WTC11 (cell line): ENCODE measurements at regions not wholly inside any gene's neighbourhood (a gene's known extent, or its start where the extent isn't known, plus 50 kb on each side); places are given as distances from the start of the nearest gene placed in this dataset.

Source experiments
- CREB1 ChIP-seq: sonication (generic); formaldehyde crosslinking; IDR thresholded peaks from 2 replicates; pipeline ENCODE4 v1.8.0; 2023; ENCODE audit warnings: mild to moderate bottlenecking, missing genetic modification reagents
- ETV6 ChIP-seq: sonication (generic); formaldehyde crosslinking; IDR thresholded peaks from 2 replicates; pipeline ENCODE4 v1.8.1; 2022; ENCODE audit warnings: mild to moderate bottlenecking, missing genetic modification reagents
- FOXK1 ChIP-seq: sonication (generic); formaldehyde crosslinking; IDR thresholded peaks from 2 replicates; pipeline ENCODE4 v1.8.0; 2022; ENCODE audit warnings: mild to moderate bottlenecking, moderate library complexity, missing genetic modification reagents
- TF ChIP-seq, protein P1 (sequence below): sonication (generic); formaldehyde crosslinking; IDR thresholded peaks from 2 replicates; pipeline ENCODE4 v1.8.1; 2023; ENCODE audit warnings: mild to moderate bottlenecking, missing genetic modification reagents, moderate library complexity
- TF ChIP-seq, protein P2 (sequence below): fragments of 200-600 bp; IDR thresholded peaks from 2 replicates; pipeline ENCODE4 v1.8.0; 2022; ENCODE audit warnings: antibody characterized with exemption

DNA sequence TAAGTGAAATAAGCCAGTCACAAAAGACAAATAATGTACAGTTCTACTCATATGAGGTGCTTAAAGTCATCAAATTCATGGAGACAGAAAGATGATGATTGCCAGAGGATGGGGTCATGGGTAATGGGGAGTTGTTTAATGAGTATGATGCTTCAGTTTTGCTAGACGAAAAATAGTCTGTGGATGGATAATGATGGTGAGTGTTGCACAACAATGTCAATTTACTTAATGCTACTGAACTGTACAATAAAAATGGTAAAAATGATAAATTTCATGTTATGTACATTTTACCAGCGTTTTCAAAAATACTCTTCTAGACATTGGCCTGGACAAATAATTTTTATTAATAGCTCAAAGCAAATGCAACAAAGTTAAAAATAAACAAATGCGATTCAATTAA is 118.5 kb upstream of the KYNU start:
- TF ChIP-seq ETV6 (no peak), FOXK1 (CRISPR knock-in tag) (no peak), CREB1 (CRISPR knock-in tag) (no peak)
- TF ChIP-seq, protein P1, sequence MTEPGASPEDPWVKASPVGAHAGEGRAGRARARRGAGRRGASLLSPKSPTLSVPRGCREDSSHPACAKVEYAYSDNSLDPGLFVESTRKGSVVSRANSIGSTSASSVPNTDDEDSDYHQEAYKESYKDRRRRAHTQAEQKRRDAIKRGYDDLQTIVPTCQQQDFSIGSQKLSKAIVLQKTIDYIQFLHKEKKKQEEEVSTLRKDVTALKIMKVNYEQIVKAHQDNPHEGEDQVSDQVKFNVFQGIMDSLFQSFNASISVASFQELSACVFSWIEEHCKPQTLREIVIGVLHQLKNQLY, result no peak
- TF ChIP-seq, protein P2, sequence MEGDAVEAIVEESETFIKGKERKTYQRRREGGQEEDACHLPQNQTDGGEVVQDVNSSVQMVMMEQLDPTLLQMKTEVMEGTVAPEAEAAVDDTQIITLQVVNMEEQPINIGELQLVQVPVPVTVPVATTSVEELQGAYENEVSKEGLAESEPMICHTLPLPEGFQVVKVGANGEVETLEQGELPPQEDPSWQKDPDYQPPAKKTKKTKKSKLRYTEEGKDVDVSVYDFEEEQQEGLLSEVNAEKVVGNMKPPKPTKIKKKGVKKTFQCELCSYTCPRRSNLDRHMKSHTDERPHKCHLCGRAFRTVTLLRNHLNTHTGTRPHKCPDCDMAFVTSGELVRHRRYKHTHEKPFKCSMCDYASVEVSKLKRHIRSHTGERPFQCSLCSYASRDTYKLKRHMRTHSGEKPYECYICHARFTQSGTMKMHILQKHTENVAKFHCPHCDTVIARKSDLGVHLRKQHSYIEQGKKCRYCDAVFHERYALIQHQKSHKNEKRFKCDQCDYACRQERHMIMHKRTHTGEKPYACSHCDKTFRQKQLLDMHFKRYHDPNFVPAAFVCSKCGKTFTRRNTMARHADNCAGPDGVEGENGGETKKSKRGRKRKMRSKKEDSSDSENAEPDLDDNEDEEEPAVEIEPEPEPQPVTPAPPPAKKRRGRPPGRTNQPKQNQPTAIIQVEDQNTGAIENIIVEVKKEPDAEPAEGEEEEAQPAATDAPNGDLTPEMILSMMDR, result no peak
